HEK293T (cell line): ENCODE measurements at regions not wholly inside any gene's neighbourhood (a gene's known extent, or its start where the extent isn't known, plus 50 kb on each side); places are given as distances from the start of the nearest gene placed in this dataset.

ENCODE experiments used
- CTCF ChIA-PET: fragments of 350-600 bp; formaldehyde crosslinking; extraction: SDS; loops from one replicate; lab custom pipeline; 2021; ENCODE audit warnings: antibody characterized with exemption, inconsistent platforms; lab: Yijun Ruan, JAX
- POLR2A ChIA-PET: fragments of 350-600 bp; formaldehyde crosslinking; extraction: SDS; loops from one replicate; lab custom pipeline; 2020; ENCODE audit warnings: antibody characterized with exemption, inconsistent platforms; lab: Yijun Ruan, JAX
- DNase-seq: peaks from one replicate; pipeline ENCODE4 v3.0.0; 2012; ENCODE audit warnings: mixed read lengths; ENCODE audit errors: extremely low spot score
- ARNT ChIP-seq: fragments of 450-650 bp; IDR thresholded peaks from 2 replicates; pipeline ENCODE4 v1.6.1; 2017; ENCODE audit warnings: mild to moderate bottlenecking
- BHLHE40 ChIP-seq: fragments of 450-650 bp; IDR thresholded peaks from 2 replicates; pipeline ENCODE4 v1.6.1; 2016; ENCODE audit warnings: mild to moderate bottlenecking, moderate library complexity, borderline replicate concordance
- CTBP1 ChIP-seq: fragments of 450-650 bp; IDR thresholded peaks from 2 replicates; pipeline ENCODE4 v1.6.1; 2016; ENCODE audit warnings: borderline replicate concordance
- ELF4 ChIP-seq: fragments of 450-650 bp; IDR thresholded peaks from 2 replicates; pipeline ENCODE4 v1.6.1; 2017; ENCODE audit warnings: antibody characterized with exemption
- FOXA1 ChIP-seq: fragments of 450-650 bp; IDR thresholded peaks from 2 replicates; pipeline ENCODE4 v1.6.1; 2016; ENCODE audit warnings: mild to moderate bottlenecking
- FOXK2 ChIP-seq: fragments of 450-650 bp; IDR thresholded peaks from 2 replicates; pipeline ENCODE4 v1.6.1; 2016; ENCODE audit warnings: mild to moderate bottlenecking
- FOXM1 ChIP-seq: fragments of 450-650 bp; IDR thresholded peaks from 2 replicates; pipeline ENCODE4 v1.6.1; 2017; ENCODE audit warnings: mild to moderate bottlenecking, borderline replicate concordance
- HDGF ChIP-seq: fragments of 450-650 bp; IDR thresholded peaks from 2 replicates; pipeline ENCODE4 v1.6.1; 2017; ENCODE audit warnings: antibody characterized with exemption, borderline replicate concordance
- L3MBTL2 ChIP-seq: fragments of 450-650 bp; conservative IDR thresholded peaks from 2 replicates; pipeline ENCODE4 v1.6.1; 2016; ENCODE audit warnings: mild to moderate bottlenecking
- LEF1 ChIP-seq: fragments of 450-650 bp; IDR thresholded peaks from 2 replicates; pipeline ENCODE4 v1.6.1; 2017; ENCODE audit warnings: mild to moderate bottlenecking, borderline replicate concordance
- NFRKB ChIP-seq: fragments of 450-650 bp; IDR thresholded peaks from 2 replicates; pipeline ENCODE4 v1.6.1; 2016; ENCODE audit warnings: mild to moderate bottlenecking, moderate library complexity
- SP1 ChIP-seq: fragments of 450-650 bp; IDR thresholded peaks from 2 replicates; pipeline ENCODE4 v1.6.1; 2017
- SUZ12 ChIP-seq: fragments of 450-650 bp; IDR thresholded peaks from 2 replicates; pipeline ENCODE4 v1.6.1; 2016; ENCODE audit warnings: mild to moderate bottlenecking
- TARDBP ChIP-seq: fragments of 450-650 bp; IDR thresholded peaks from 2 replicates; pipeline ENCODE4 v1.6.1; 2016
- ZNF384 ChIP-seq: fragments of 450-650 bp; IDR thresholded peaks from 2 replicates; pipeline ENCODE4 v1.6.1; 2016
- TF ChIP-seq, protein P1 (sequence below): fragments of 450-650 bp; IDR thresholded peaks from 2 replicates; pipeline ENCODE4 v1.6.1; 2016

DNA sequence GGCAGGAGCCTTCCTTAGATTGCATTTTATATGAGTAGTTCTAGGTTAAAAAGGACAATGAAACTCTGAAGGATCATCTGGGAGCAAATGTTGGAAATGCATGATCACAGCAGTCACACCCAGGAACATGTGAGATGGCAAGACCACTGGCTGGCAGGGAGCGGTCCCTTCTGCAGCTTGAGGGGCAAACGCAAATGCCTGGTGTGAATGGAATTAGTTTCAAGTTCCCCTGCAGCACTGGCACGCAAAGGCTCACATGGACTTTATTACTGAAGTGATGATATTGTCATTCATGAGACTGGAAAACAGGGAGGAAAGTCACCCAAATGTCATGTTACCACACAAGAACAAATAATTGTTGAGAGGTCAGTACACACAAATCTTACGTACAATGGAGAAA is 223.3 kb downstream of the FBXO15 start:
- ChIA-PET POLR2A (no interaction called here), CTCF (no interaction called here)
- no peak for TF ChIP-seq HDGF
- no peak for TF ChIP-seq NFRKB
- no peak for DNase-seq

DNA sequence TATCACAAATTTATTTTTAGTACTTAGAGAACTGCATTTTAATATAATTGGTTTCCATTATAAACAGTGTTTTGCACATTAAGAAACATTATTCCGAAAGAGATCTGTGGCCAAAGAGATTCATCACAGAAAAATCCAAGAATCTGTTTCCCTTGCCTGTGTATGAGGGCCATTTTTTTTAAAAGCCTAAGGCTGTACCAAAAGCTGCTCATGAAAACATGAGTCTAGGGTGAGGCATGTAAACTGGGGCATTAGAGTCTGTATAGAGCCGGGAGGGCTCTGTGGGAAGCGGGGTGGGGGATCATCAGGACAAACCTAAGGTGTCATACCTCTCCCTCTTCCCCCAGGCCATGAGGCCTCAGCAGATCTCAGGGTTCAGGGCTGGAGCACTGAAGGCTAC is 223.8 kb downstream of the FBXO15 start:
- ChIA-PET CTCF (no interaction called here), POLR2A (no interaction called here)
- no peak for TF ChIP-seq FOXA1
- no peak for TF ChIP-seq BHLHE40
- TF ChIP-seq SP1: no peak
- no peak for TF ChIP-seq TARDBP
- no peak for TF ChIP-seq ELF4
- no peak for TF ChIP-seq CTBP1
- no peak for TF ChIP-seq LEF1
- TF ChIP-seq FOXK2: no peak
- TF ChIP-seq HDGF: no peak
- no peak for TF ChIP-seq FOXM1
- TF ChIP-seq NFRKB: no peak
- no peak for TF ChIP-seq ZNF384
- no peak for TF ChIP-seq ARNT
- no peak for TF ChIP-seq L3MBTL2
- TF ChIP-seq, protein P1, sequence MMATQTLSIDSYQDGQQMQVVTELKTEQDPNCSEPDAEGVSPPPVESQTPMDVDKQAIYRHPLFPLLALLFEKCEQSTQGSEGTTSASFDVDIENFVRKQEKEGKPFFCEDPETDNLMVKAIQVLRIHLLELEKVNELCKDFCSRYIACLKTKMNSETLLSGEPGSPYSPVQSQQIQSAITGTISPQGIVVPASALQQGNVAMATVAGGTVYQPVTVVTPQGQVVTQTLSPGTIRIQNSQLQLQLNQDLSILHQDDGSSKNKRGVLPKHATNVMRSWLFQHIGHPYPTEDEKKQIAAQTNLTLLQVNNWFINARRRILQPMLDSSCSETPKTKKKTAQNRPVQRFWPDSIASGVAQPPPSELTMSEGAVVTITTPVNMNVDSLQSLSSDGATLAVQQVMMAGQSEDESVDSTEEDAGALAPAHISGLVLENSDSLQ: no peak
- no peak for TF ChIP-seq SUZ12
- no peak for DNase-seq

DNA sequence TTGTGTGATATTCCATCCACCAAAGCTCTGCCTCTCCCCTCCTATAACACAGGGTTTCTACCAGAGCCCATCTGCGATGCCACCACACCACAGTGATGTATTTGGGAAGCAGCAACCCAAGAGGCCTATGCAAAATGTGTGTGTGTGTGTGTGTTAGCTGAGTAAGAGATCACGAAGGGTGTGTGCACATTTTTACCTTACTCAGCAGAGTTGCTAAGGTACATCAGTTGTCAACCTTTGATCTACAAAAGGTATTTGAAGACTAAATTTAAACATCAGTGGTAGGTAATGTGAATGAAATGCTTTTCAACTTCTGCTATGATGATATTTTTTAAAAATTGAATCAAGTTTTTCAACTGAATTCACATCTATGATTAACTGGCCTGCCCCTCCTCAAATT is 227.6 kb downstream of the FBXO15 start:
- ChIA-PET POLR2A (no interaction called here), CTCF (no interaction called here)
- DNase-seq: no peak
- TF ChIP-seq FOXK2: no peak
- no peak for TF ChIP-seq LEF1
- TF ChIP-seq SUZ12: no peak
- no peak for TF ChIP-seq ELF4
- no peak for TF ChIP-seq NFRKB
- no peak for TF ChIP-seq CTBP1
- TF ChIP-seq FOXM1: no peak
- TF ChIP-seq ZNF384: no peak
- no peak for TF ChIP-seq BHLHE40
- TF ChIP-seq, protein P1: no peak
- no peak for TF ChIP-seq SP1
- TF ChIP-seq TARDBP: no peak
- TF ChIP-seq FOXA1: no peak
- TF ChIP-seq ARNT: no peak

DNA sequence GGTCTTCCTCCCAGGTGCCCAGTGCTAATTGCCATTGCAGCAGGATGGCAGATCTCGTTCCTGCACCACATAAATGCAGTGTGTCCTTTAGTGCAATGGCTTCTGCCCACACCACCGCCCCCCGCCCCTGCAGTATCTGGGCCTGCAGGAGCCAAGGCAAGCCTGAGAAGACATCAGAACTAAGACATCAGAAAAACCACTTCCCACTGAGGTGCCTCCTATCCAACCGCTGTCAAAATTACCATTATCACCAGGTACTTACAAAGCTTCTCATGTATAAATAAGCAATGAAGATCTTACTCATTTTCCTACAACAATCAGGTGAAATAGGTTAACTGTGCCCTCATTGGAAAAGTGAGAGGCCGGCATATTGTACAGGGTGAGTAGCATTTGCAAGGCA is 228.8 kb downstream of the FBXO15 start:
- TF ChIP-seq CTBP1: no peak
- TF ChIP-seq ELF4: no peak
- TF ChIP-seq SUZ12: no peak
- no peak for TF ChIP-seq SP1
- TF ChIP-seq LEF1: no peak
- no peak for TF ChIP-seq ZNF384
- TF ChIP-seq FOXM1: no peak
- DNase-seq: no peak
- CTCF ChIA-PET: no interaction called here
- POLR2A ChIA-PET: no interaction called here

DNA sequence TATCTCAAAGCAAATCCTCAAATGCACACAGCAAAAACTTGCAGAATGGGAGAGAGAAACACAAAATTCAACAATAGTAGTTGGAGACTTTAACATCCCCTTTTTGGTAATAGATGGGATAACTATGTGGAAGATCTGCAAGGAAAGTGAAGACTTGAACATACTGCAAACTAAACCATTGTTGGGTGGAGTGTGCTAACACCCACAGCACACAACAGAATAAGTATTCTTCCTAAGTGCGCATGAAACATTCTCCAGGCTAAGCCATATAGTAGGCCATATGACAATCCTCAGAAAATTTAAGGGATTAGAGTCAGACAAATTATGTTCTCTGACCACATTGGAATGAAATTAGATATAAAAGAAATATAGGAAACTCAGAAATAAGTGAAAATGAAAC is 230.6 kb downstream of the FBXO15 start:
- TF ChIP-seq ZNF384 (no peak), TARDBP (no peak)
- CTCF ChIA-PET: no interaction called here
- POLR2A ChIA-PET: no interaction called here
- DNase-seq: no peak

DNA sequence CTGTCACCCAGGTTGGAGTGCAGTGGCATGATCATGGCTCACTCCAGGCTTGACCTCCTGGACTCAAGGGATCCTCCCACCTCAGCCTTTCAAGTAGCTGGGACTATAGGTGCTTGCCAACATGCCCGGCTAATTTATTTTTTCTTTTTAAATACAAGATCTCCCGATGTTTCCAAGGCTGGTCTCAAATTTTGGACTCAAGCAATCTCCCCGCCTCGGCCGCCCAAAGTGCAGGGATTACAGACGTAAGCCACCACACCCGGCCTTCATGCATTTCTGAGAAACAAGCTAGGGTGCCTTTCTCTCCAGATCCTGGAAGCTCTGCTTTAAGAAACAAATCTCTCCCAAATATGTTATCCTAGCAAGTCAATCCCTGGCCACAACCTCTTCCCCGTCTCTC is 234.1 kb downstream of the FBXO15 start:
- ChIA-PET POLR2A (no interaction called here), CTCF (no interaction called here)

DNA sequence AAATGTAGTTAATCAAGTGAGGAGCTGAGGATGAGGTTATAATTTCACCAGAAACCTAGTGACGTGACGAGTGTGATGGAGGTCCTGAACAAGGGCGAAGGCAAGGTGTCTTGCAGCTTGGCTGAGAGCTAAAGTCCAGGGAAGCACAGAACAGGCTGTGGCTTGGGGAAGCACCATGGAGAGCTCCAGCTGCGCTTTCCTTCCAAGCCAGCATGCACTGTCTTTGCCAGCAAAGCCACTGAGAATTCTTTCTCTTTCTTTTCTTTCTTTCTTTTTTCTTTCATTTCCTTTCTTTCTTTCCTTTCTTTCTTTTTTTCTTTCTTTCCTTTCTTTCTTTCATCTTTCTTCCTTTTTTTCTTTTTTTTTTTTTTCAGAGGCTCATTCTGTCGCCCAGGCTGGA is 239.3 kb downstream of the FBXO15 start:
- peak; percentile 16 for DNase-seq
- CTCF ChIA-PET: no interaction called here
- POLR2A ChIA-PET: no interaction called here
- TF ChIP-seq, protein P1: no peak
- TF ChIP-seq ELF4 (no peak), HDGF (no peak), TARDBP (no peak), FOXK2 (no peak), BHLHE40 (no peak), L3MBTL2 (no peak), LEF1 (no peak), SUZ12 (no peak), SP1 (no peak), ARNT (no peak), FOXA1 (no peak), NFRKB (no peak), FOXM1 (no peak), CTBP1 (no peak), ZNF384 (no peak)

More for the DNA sequence above, 234.1 kb downstream of the FBXO15 start:
- TF ChIP-seq, protein P1: no peak
- TF ChIP-seq HDGF: no peak
- no peak for TF ChIP-seq SP1
- no peak for TF ChIP-seq SUZ12
- TF ChIP-seq ZNF384: no peak
- TF ChIP-seq BHLHE40: no peak
- TF ChIP-seq TARDBP: no peak
- no peak for TF ChIP-seq FOXM1
- TF ChIP-seq L3MBTL2: no peak
- no peak for TF ChIP-seq FOXA1
- no peak for TF ChIP-seq ELF4
- TF ChIP-seq CTBP1: no peak
- TF ChIP-seq LEF1: no peak
- no peak for TF ChIP-seq NFRKB
- TF ChIP-seq ARNT: no peak
- DNase-seq: no peak
